CD4-positive, CD25-positive, alpha-beta regulatory T cell (primary cell): ENCODE measurements at regions not wholly inside any gene's neighbourhood (a gene's known extent, or its start where the extent isn't known, plus 50 kb on each side); places are given as distances from the start of the nearest gene placed in this dataset.

Experiments
- ATAC-seq, 2 donors: fragments of 150-1000 bp; cut with Tn5 transposase; one replicate each; pipeline ENCODE4 v1.10.0; 2021; ENCODE audit warnings: low read depth in 2 of 2, moderate number of reproducible peaks in 2 of 2, moderate library complexity in 1 of 2
- DNase-seq, 3 donors: peaks; one replicate each; pipeline versions ENCODE4 v3.0.0 to v3.0.0-alpha.2; 2012 to 2022; ENCODE audit warnings: mixed read lengths in 1 of 3
- H3K27ac ChIP-seq: one replicate; pipeline ENCODE4 v1.7.0; 2013; ENCODE audit warnings: mild to moderate bottlenecking, low read length; ENCODE audit not compliant: insufficient read depth, poor library complexity, severe bottlenecking
- H3K27me3 ChIP-seq: one replicate; pipeline ENCODE4 v1.7.0; 2013; ENCODE audit warnings: low read length; ENCODE audit not compliant: control insufficient read depth, insufficient read depth
- H3K36me3 ChIP-seq: one replicate; pipeline ENCODE4 v1.7.0; 2013; ENCODE audit warnings: mild to moderate bottlenecking, low read length, moderate library complexity; ENCODE audit not compliant: control insufficient read depth, insufficient read depth
- H3K4me1 ChIP-seq: 2 replicates; pipeline ENCODE4 v1.7.0; 2013; ENCODE audit warnings: mild to moderate bottlenecking, low read length; ENCODE audit not compliant: insufficient read depth, control insufficient read depth, poor library complexity, severe bottlenecking
- H3K4me3 ChIP-seq: one replicate; pipeline ENCODE4 v1.7.0; 2013; ENCODE audit warnings: low read depth, mild to moderate bottlenecking, low read length, moderate library complexity
- H3K9me3 ChIP-seq, 2 experiments: 1 replicate in 1 of 2; 2 replicates in 1 of 2; pipeline ENCODE4 v1.7.0; 2013; ENCODE audit warnings: low read length in 2 of 2, mild to moderate bottlenecking in 1 of 2, moderate library complexity in 1 of 2; ENCODE audit not compliant: control insufficient read depth in 2 of 2
- H3K27ac Mint-ChIP-seq, 3 donors: one replicate each; pipeline ENCODE4 v1.8.0; 2020 to 2022; ENCODE audit warnings: mild to moderate bottlenecking in 3 of 3, mixed read lengths in 3 of 3, moderate library complexity in 2 of 3
- H3K27me3 Mint-ChIP-seq: one replicate; pipeline ENCODE4 v1.8.0; 2022; ENCODE audit warnings: mild to moderate bottlenecking, mixed read lengths
- H3K36me3 Mint-ChIP-seq: one replicate; pipeline ENCODE4 v1.8.0; 2020; ENCODE audit warnings: mixed read lengths
- H3K4me1 Mint-ChIP-seq, 4 donors: one replicate each; pipeline ENCODE4 v1.8.0; 2020 to 2022; ENCODE audit warnings: mixed read lengths in 4 of 4, mild to moderate bottlenecking in 1 of 4
- H3K4me3 Mint-ChIP-seq, 4 donors: one replicate each; pipeline ENCODE4 v1.8.0; 2020 to 2022; ENCODE audit warnings: mild to moderate bottlenecking in 4 of 4, mixed read lengths in 4 of 4, moderate library complexity in 3 of 4
- H3K9me3 Mint-ChIP-seq, 7 donors: one replicate each; pipeline ENCODE4 v1.8.0; 2020 to 2022; ENCODE audit warnings: mixed read lengths in 7 of 7, mild to moderate bottlenecking in 3 of 7, moderate library complexity in 2 of 7

DNA sequence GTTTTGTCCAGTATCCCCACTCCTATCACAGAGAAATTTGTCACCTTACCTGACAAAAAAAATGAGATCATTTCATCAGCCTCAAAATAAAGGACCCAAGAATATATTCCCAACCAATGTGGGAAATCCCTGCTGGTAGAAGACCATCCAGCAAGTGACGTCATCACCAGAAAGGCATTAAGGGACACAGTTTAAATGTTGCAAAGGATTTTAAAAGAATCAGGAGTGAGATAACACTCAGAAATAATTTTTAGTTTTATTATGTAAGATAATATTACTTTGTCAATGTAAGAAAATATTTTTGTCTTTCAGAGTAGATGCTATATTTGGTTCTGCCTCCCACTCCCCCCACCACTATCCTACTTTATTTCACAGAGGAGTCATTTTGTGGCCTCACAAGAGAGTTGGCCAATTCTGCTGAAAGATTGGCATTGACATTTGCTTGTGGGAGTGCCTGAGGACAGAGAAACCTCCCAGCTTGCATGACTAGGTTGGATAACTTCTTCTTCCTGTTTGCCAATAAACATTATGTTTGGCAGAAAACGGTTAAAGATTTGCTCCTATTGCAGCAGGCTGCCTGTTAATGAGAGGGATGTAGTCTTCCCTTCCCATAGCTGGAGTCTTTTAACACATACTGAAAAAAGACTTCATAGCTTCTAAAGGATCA lies 288.6 kb upstream of the DAB2 start:
- H3K27ac ChIP-seq = no peak overlapping the region
- DNase-seq (no peak), ATAC-seq (no peak)
- Mint-ChIP-seq H3K27ac (no peak overlapping the region), H3K4me1 (no peaks in the 10 kb centered on the region), H3K36me3 (no peaks in the 10 kb centered on the region), H3K27me3 (peaks cover 8% of the 10 kb centered on the region), H3K4me3 (no peak overlapping the region), H3K9me3 (no peaks in the 10 kb centered on the region)
- no peaks in the 10 kb centered on the region for H3K9me3 ChIP-seq
- no peak overlapping the region for H3K4me3 ChIP-seq
- no peaks in the 10 kb centered on the region for H3K27me3 ChIP-seq
- H3K4me1 ChIP-seq = no peaks in the 10 kb centered on the region
- no peaks in the 10 kb centered on the region for H3K36me3 ChIP-seq

DNA sequence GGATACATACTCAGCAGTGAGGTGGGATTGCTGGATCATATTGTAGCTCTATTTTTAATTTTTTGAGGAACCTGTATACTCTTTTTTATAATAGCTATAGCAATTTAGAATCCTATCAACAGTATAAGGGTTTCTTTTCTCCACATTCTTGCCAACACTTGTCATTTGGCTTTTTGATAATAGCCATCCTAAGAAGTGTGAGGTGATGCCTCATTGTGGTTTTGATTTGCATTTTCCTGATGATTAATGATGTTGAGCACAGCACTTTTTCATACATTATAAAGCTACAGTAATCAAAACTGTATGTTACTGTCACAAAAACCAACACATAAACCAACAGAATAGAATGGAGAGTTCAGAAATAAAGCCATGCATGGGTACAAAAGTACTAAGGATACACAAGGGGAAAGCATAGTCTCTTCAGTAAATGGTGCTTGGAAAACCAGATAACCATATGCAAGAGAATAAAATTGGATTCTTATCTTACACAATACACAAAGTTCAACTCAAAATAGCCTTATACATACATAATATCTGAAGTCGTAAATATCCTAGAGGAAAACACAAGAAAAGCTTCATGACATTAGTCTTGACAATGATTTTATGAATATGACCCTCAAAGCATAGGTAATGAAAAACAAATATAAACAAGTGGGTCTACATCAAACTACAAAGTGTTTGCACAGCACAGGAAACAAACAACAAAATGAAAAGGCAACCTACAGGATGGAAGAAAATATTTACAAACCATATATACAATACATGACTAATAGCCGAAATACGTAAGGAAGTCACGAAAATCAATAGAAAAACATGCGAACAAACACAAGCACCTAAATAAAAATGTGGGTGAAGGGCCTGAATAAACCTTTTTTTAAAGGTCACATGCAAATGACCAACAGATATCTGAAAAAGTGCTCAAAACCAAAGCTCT lies 287.8 kb upstream of the DAB2 start:
- H3K27me3 ChIP-seq = no peaks in the 10 kb centered on the region
- H3K36me3 ChIP-seq = no peaks in the 10 kb centered on the region
- Mint-ChIP-seq H3K9me3 (no peaks in the 10 kb centered on the region), H3K4me1 (no peaks in the 10 kb centered on the region), H3K36me3 (no peaks in the 10 kb centered on the region), H3K4me3 (no peak overlapping the region), H3K27me3 (peaks cover 10% of the 10 kb centered on the region), H3K27ac (no peak overlapping the region)
- DNase-seq (no peak), ATAC-seq (no peak)
- no peak overlapping the region for H3K4me3 ChIP-seq
- H3K4me1 ChIP-seq = no peaks in the 10 kb centered on the region
- H3K27ac ChIP-seq = no peak overlapping the region
- no peaks in the 10 kb centered on the region for H3K9me3 ChIP-seq

DNA sequence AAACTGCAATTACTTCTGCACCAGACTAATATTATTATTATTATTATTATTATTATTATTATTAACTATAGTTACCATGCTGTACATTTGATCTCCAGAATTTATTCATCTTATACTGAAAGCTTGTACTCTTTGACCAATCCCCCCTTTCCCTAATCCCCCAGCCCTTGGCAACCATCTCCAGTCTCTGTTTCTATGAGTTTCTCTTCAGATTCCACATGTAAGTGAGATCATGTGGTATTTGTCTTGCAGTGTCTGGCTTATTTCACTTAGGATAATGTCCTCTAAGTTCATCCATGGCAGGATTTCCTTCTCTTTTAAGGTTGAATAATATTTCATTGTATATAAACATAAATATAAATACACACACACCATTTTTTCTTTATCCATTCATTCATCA lies 287.0 kb upstream of the DAB2 start:
- Histone ChIP-seq H3K4me1 (no peaks in the 10 kb centered on the region), H3K9me3 (no peaks in the 10 kb centered on the region), H3K36me3 (no peaks in the 10 kb centered on the region), H3K4me3 (no peak overlapping the region), H3K27ac (no peak overlapping the region), H3K27me3 (no peaks in the 10 kb centered on the region)
- H3K36me3 Mint-ChIP-seq = no peaks in the 10 kb centered on the region
- DNase-seq = no peak
- ATAC-seq = no peak
- no peak overlapping the region for H3K4me3 Mint-ChIP-seq
- H3K27me3 Mint-ChIP-seq = peaks cover 10% of the 10 kb centered on the region
- H3K27ac Mint-ChIP-seq = no peak overlapping the region
- H3K9me3 Mint-ChIP-seq = no peaks in the 10 kb centered on the region
- H3K4me1 Mint-ChIP-seq = no peaks in the 10 kb centered on the region

DNA sequence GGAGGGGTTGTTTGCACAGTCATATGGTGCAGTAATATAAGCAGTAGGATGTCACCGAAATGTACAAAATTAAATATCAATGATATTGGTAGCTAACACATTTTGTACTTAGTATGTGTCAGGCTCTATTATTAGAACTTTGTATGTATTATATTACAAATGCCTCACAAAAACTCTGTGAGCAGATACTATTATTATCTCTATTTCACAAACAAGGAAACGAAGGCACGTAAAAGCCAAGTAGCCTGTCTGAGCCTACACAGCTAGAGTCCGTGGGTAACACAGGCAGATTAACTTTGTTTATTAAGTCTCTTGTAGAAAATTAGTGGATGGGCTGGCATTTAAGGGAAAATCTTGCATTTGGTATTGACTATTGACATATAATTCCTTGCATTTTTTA lies 284.3 kb upstream of the DAB2 start:
- H3K27ac ChIP-seq = no peak overlapping the region
- no peaks in the 10 kb centered on the region for H3K36me3 Mint-ChIP-seq
- no peak overlapping the region for H3K4me3 Mint-ChIP-seq

DNA sequence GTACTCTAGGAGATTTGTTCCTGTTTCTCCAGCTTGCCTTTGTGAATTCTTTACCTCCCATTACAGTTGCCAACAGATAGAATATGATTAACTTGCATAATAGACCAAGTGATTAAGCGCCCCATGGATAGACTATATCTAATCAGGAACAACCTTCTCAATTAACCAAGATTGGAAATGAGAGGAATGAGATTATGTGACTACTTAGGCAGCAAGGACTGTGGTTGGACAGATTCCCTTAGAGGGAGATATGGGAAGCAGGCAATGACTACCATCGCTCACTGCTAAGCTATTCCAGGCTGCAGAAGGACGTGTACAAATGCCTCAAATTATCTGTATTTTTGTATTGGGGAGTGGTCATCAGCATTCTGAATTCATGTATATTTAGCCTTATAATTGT lies 278.1 kb upstream of the DAB2 start:
- no peak overlapping the region for H3K27ac ChIP-seq
- H3K4me3 Mint-ChIP-seq = no peak overlapping the region
- DNase-seq (no peak), ATAC-seq (no peak)
- no peaks in the 10 kb centered on the region for H3K4me1 Mint-ChIP-seq
- no peaks in the 10 kb centered on the region for H3K4me1 ChIP-seq
- H3K9me3 ChIP-seq = no peaks in the 10 kb centered on the region
- H3K36me3 Mint-ChIP-seq = no peaks in the 10 kb centered on the region
- H3K27me3 Mint-ChIP-seq = peaks cover 11% of the 10 kb centered on the region
- no peak overlapping the region for H3K4me3 ChIP-seq
- no peaks in the 10 kb centered on the region for H3K27me3 ChIP-seq
- H3K27ac Mint-ChIP-seq = no peak overlapping the region
- no peaks in the 10 kb centered on the region for H3K9me3 Mint-ChIP-seq
- no peaks in the 10 kb centered on the region for H3K36me3 ChIP-seq

More for the DNA sequence above, 284.3 kb upstream of the DAB2 start:
- no peak overlapping the region for H3K27ac Mint-ChIP-seq
- H3K4me1 ChIP-seq = no peaks in the 10 kb centered on the region
- no peaks in the 10 kb centered on the region for H3K27me3 ChIP-seq
- DNase-seq = no peak
- no peaks in the 10 kb centered on the region for H3K36me3 ChIP-seq
- ATAC-seq = no peak
- H3K9me3 Mint-ChIP-seq = no peaks in the 10 kb centered on the region
- no peak overlapping the region for H3K4me3 ChIP-seq
- H3K4me1 Mint-ChIP-seq = no peaks in the 10 kb centered on the region
- no peaks in the 10 kb centered on the region for H3K9me3 ChIP-seq
- H3K27me3 Mint-ChIP-seq = peaks cover 8% of the 10 kb centered on the region

DNA sequence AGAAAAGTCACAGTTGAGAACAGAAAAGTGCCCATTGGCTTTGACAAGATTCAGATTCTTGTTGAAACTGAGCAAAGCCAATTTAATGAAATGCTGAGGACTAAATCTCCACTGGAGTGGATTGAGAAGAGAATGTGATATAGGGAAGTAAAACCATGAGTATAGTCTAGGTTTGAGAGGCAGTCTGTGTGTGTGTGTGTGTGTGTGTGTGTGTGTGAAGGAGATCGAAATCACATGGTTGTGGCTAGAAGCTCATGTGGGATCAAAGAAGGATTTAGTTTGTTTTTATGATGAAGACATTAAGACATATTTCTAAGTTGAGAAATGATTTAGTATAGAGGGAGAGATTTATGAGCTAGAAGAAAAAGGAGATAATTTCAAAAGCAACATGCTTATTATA lies 275.7 kb upstream of the DAB2 start:
- Histone ChIP-seq H3K9me3 (no peaks in the 10 kb centered on the region), H3K36me3 (no peaks in the 10 kb centered on the region), H3K4me3 (no peak overlapping the region), H3K27ac (no peak overlapping the region), H3K27me3 (peaks cover 2% of the 10 kb centered on the region), H3K4me1 (no peaks in the 10 kb centered on the region)
- ATAC-seq = no peak
- DNase-seq = no peak
- Mint-ChIP-seq H3K4me1 (no peaks in the 10 kb centered on the region), H3K36me3 (no peaks in the 10 kb centered on the region), H3K27me3 (peaks cover 14% of the 10 kb centered on the region), H3K4me3 (no peak overlapping the region), H3K27ac (no peak overlapping the region), H3K9me3 (peaks cover 0 to 1% (median 0%) of the 10 kb centered on the region in 7 donors)

DNA sequence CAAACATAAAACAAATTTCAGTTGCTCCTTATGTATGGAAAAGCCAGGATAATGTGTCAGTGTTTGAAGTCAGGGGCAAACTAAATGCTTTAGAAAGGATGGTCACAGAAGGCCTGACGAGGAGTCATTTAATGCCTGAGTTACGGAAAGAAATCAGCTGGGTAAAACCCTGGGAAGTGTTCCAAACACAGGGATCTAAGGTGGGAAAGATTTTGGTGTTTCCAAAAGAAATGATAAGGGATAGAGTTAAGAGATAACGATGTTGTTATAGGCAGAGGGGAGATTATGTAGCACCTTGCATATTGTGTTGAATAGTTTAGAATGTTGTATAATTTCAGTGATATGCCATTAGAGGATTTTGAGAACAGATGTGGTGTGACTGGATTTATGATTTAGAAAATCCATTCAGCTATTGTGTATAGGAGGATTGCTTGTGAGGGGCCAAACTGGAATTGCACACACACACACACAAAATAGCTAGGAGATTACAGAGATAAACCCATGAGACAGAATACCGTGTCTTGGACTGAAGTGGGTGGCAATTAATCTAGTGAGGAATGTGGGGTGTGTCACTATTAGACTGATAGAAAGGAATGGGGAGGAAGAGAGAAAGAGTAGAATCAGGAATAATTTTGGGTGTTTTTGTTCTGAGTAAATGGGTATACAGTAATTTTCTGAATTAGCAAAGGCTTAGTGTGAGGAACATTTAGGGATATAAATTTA lies 274.2 kb upstream of the DAB2 start:
- H3K4me3 ChIP-seq = no peak overlapping the region
- H3K9me3 ChIP-seq = no peaks in the 10 kb centered on the region
- ATAC-seq (no peak), DNase-seq (no peak)
- peaks cover 0 to 1% (median 0%) of the 10 kb centered on the region in 7 donors for H3K9me3 Mint-ChIP-seq
- no peaks in the 10 kb centered on the region for H3K36me3 Mint-ChIP-seq
- H3K27ac ChIP-seq = no peak overlapping the region
- H3K4me3 Mint-ChIP-seq = no peak overlapping the region
- no peaks in the 10 kb centered on the region for H3K4me1 ChIP-seq
- peaks cover 18% of the 10 kb centered on the region for H3K27me3 Mint-ChIP-seq
- H3K27me3 ChIP-seq = peaks cover 2% of the 10 kb centered on the region
- no peak overlapping the region for H3K27ac Mint-ChIP-seq
- H3K36me3 ChIP-seq = no peaks in the 10 kb centered on the region
- H3K4me1 Mint-ChIP-seq = no peaks in the 10 kb centered on the region
